ENCODE measurements at regions not wholly inside any gene's neighbourhood (a gene's known extent, or its start where the extent isn't known, plus 50 kb on each side); places are given as distances from the start of the nearest gene placed in this dataset.

GRCh38 chr14:65312859-65313258 is 99.7 kb upstream of the FUT8 start:
- DNase-seq (ENCODE audit: low read depth) = no peak
- TF ChIP-seq CTCF (IDR thresholded peaks at IDR 0.05; ENCODE audit: insufficient read depth, low read length, poor library complexity, severe bottlenecking) = no peak
- Histone ChIP-seq H3K36me3 (ENCODE audit: control insufficient read depth, insufficient read depth, low read length) (no peaks in the 10 kb centered on the region), H3K27me3 (ENCODE audit: control insufficient read depth, insufficient read depth, low read length) (no peaks in the 10 kb centered on the region), H3K4me3 (ENCODE audit: low read depth, low read length) (no peak overlapping the region)

GRCh38 chr14:65318636-65319506 is 93.7 kb upstream of the FUT8 start:
- no peak for TF ChIP-seq CTCF (IDR thresholded peaks at IDR 0.05; ENCODE audit: insufficient read depth, low read length, poor library complexity, severe bottlenecking)
- no peak overlapping the region for H3K4me3 ChIP-seq (ENCODE audit: low read depth, low read length)
- DNase-seq (ENCODE audit: low read depth) = no peak
- no peaks in the 10 kb centered on the region for H3K27me3 ChIP-seq (ENCODE audit: control insufficient read depth, insufficient read depth, low read length)
- H3K36me3 ChIP-seq (ENCODE audit: control insufficient read depth, insufficient read depth, low read length) = no peaks in the 10 kb centered on the region

- TF ChIP-seq CTCF (IDR thresholded peaks at IDR 0.05; ENCODE audit: insufficient read depth, low read length, poor library complexity, severe bottlenecking) = no peak
- no peak for DNase-seq (ENCODE audit: low read depth)
- Histone ChIP-seq H3K4me3 (ENCODE audit: low read depth, low read length) (no peak overlapping the region), H3K36me3 (ENCODE audit: control insufficient read depth, insufficient read depth, low read length) (no peaks in the 10 kb centered on the region), H3K27me3 (ENCODE audit: control insufficient read depth, insufficient read depth, low read length) (no peaks in the 10 kb centered on the region)
Observed at GRCh38 chr14:65320661-65321308, 91.7 kb upstream of the FUT8 start.

GRCh38 chr14:65321370-65321875 is 91.1 kb upstream of the FUT8 start:
- Histone ChIP-seq H3K27me3 (ENCODE audit: control insufficient read depth, insufficient read depth, low read length) (no peaks in the 10 kb centered on the region), H3K36me3 (ENCODE audit: control insufficient read depth, insufficient read depth, low read length) (no peaks in the 10 kb centered on the region), H3K4me3 (ENCODE audit: low read depth, low read length) (no peak overlapping the region)
- DNase-seq (ENCODE audit: low read depth) = no peak
- no peak for TF ChIP-seq CTCF (IDR thresholded peaks at IDR 0.05; ENCODE audit: insufficient read depth, low read length, poor library complexity, severe bottlenecking)

GRCh38 chr14:65329481-65329880 is 83.0 kb upstream of the FUT8 start:
- DNase-seq (ENCODE audit: low read depth) = no peak
- TF ChIP-seq CTCF (IDR thresholded peaks at IDR 0.05; ENCODE audit: insufficient read depth, low read length, poor library complexity, severe bottlenecking) = no peak
- H3K4me3 ChIP-seq (ENCODE audit: low read depth, low read length) = no peak overlapping the region
- no peaks in the 10 kb centered on the region for H3K27me3 ChIP-seq (ENCODE audit: control insufficient read depth, insufficient read depth, low read length)
- no peaks in the 10 kb centered on the region for H3K36me3 ChIP-seq (ENCODE audit: control insufficient read depth, insufficient read depth, low read length)
